SK-N-DZ (cell line): ENCODE measurements at regions not wholly inside any gene's neighbourhood (a gene's known extent, or its start where the extent isn't known, plus 50 kb on each side); places are given as distances from the start of the nearest gene placed in this dataset.

Experiments used
- DNase-seq: peaks from one replicate; pipeline ENCODE4 v3.0.0-alpha.2; 2015; ENCODE audit warnings: low spot score

DNA sequence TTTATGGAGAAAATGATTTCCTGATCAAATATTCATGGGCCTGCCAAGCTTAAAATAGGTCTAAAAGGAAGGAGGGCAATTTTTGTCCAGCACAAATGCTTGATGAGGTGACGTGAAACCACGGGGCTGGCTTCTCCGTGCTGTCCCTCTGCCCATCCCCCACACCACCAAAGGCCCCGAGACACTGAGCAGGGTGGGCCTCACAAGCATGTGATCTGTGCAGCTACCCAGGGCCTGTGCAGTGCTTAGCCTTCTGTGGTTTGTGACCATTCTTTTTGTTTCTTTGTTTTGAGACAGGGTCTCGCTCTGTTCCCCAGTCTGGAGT is 94.8 kb upstream of the RTL6 start:
- no peak for DNase-seq

DNA sequence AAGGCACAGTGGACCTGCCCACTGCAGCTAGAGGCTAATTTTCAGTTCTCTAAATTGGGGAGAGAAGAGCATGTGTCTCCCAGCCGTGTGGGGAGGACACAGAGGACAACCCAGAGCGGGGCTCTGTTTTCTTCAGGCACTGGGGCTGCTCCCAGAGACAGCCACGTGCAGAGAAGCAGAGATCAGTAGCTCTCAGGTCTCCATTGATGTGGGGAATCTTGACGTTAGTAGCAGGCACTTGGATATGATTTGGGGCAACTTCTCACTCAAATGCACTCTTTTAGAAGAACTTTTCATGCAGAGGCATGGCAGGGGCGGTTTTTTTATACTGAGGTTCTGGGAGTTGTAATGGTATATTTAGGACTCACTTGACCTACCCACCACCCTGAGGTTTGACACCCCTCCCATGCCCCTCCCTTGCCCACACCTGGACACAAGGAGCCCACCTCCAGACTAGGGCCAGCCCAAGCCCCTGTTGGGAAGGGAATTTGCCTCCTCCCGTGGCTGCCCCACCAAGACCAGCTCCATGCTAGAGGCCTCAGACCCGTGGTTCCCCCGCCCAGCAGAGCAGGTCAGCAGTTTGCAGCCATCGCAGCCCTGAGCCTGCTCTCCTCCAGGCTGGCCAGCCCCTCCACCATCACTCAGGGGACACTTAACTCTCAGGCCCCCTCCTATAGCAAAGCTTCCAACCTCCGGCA is 94.2 kb upstream of the RTL6 start:
- no peak for DNase-seq

DNA sequence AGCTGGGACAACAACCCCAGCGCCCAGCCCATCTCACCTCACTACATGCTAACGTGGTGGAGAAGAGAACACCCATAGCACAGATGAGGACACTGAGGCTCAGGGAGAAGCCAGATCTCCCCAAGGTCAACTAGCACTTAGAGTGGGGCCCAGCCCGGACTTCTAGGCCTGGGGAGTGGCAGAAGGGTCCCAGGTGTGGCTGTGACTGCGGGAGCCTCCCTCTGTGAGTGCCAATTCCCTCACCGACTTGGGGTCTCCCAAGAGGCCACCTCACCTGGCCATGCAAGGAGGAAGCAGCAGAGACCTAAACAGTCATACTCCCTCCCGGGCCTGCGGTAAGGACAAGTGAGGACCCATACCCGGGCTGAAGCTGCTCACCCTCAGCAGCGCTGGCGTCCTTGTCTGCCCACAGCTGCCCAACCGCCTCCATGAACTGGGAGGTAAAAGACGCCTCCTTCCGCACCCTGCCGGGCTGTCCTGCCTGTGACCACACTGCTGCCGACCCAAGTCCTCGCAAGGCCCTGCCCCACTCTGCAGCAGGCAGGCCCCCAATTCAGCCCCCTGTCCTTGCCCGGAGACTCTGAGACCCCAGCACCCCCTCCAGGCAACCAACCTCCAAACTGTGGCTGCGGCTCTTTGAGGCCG is 93.2 kb upstream of the RTL6 start:
- DNase-seq, result no peak

GRCh38 chr22:44590291-44590690 is 92.3 kb upstream of the RTL6 start:
- DNase-seq, result no peak

GRCh38 chr22:44589831-44590230 is 91.8 kb upstream of the RTL6 start:
- DNase-seq, result no peak

DNA sequence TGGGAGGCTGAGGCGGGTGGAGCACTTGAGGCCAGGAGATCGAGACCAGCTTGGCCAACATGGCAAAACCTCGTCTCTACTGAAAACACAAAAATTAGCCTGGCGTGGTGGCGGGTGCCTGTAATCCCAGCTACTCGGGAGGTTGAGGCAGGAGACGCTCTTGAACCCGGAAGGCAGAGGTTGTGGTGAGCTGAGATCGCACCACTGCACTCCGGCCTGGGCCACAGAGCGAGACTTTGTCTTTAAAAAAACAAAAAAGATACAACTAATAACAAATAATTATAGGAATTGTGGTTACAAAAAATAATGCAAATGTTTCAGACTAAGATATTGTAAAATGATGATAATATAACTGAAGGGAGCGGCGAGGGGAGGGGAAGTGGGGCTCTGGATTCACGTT is 90.3 kb upstream of the RTL6 start:
- no peak for DNase-seq

GRCh38 chr22:44587737-44588310 is 89.8 kb upstream of the RTL6 start:
- DNase-seq, result no peak

DNA sequence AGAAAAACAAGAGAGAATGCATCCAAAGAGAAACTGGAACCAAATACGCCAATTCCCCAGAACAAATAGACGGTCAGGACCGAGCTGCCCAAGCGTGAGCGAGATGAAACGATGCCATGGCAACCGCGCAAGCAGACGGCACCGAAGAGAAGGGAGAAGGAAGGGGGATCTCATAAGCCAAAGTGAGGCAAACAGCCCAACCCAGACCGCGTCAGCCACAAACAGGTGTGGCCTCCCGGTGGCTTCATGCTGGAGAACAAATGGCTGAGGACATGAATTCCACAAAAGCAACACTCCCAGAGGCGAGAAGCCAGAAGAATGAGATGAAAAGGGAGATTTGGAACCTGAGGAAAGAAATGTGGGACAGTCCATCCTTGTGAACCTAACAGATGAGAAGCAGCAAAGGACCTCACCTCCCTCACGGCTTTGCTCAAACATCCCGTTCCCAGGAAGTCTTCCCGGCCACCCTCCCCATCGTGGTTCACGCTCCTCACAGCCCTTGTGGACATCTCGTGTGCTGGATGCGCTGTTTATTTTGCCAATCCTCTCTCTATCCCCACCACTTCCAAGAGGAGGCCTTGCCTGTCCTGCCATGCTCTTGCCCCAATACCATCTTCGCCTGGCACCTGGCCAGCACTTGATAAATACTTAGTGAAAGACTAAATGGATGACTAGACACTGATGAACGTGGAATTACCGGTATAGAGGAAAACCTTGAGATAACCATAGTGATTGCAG is 89.1 kb upstream of the RTL6 start:
- DNase-seq, result no peak

- no peak for DNase-seq
Measured at GRCh38 chr22:44586351-44586990, 88.4 kb upstream of the RTL6 start.

DNA sequence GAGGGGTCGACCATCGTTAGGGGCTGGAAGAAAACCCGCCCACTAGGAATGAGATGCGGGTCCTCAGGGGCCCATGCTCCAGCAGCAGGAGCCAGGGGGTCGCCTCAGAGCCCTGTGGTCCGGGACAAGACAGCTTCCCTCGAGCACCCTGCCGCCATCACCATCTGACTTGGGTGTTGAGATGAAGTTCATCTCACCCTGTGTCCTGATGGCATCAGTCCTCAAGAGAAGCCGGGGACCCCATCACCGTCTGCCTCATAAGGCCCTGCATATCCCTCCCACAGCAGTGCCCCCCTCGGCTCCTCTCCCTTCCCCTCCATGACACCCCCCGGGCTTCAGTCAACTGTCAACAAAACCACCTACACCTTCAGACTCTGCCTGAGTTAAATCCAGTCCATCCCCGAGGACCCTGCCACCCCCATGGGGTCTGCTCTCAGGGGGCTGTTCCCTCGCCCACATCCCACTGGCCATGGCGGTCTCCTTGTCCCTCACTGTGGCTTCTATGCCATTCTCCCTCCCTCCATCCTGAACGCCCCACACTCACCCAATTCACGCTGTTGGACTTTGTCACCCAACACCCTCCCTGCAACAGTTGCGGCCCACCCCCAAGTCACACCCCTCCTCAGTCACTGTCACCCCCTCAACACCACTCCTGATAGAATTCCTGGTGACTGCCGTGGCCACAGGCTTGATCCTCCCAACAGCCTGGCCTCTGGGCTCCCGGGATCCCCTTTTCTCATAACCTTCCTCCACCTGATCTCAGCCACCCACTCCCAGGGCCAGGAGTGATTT is 87.7 kb upstream of the RTL6 start:
- DNase-seq, result no peak

GRCh38 chr22:44584256-44584902 is 86.3 kb upstream of the RTL6 start:
- DNase-seq, result no peak

DNA sequence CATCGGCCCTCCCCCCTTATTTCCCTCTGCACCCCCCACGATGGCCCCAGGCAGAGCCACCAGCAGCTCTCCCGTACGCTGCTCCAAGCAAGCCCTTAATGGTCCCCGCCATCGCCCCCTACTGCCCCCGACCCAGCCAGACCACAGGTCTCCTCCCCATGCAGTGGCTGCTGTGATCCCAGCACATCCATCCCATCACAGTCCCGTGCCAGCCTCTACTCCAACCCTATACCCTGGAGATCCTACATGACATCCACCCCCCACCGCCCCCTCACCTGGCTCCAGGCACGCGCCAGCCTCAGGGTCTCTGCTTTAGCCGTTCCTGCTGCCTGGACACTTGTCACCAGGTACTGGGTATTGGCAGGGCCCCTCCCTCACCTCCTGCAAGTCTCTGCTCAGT is 85.8 kb upstream of the RTL6 start:
- no peak for DNase-seq

DNA sequence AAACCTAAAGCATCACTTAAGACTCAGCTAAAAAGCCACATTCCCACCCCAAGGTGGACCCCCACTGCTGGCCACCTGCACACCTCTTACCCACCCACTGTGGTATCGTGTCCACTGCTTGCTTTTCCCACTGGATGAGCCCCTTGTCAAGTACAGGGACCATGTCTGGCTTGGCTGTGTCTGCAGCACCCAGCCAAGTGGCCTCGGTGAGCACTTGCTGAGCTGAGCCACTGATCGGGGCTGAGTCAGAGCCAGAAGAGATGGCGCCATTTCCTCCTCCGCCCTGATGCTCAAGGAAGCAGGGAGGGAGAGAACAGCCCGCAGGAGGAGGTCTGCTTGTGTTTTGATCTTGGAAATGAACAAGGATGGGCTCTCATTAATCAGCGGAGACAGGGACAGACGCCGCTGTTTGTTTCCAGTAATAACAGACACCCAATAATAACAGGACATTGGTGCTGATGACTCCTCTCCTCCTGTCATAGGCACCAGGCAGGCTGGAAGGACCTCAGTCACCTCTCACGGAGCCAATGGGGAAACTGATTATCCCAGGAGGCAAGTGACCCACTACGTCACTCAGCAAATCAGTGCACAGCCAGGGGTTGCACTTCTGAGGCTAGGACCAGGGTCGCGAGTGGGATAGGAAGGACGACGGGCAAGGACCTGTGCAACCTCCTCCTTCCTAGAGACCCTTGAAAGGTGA is 85.2 kb upstream of the RTL6 start:
- DNase-seq, result no peak

DNA sequence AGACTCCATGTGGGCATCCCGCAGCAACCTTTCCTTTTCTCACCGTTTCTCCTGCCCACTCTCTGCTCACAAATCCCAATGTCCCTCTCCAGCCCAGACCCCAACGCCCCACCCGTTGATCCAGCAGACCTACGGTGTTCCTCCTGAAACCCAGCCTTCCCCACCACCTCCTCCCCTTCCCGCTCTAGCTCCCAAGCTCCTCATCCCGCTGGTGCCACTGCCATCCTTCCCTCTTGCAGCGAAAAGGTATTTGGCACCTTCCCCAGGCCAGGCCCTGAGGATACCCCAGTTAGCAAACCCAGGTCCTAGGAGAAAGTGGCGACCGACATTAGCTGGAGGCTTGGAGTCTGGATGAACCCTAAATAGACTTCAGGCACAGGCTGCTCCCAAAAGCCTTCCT is 84.0 kb upstream of the RTL6 start:
- no peak for DNase-seq

GRCh38 chr22:44581096-44581435 is 83.0 kb upstream of the RTL6 start:
- no peak for DNase-seq

GRCh38 chr22:44580176-44581095 is 82.4 kb upstream of the RTL6 start:
- DNase-seq, result no peak

GRCh38 chr22:44578516-44579230 is 80.6 kb upstream of the RTL6 start:
- no peak for DNase-seq

GRCh38 chr22:44578110-44578457 is 80.1 kb upstream of the RTL6 start:
- DNase-seq, result no peak
